D721Med (cell line): ENCODE measurements at regions not wholly inside any gene's neighbourhood (a gene's known extent, or its start where the extent isn't known, plus 50 kb on each side); places are given as distances from the start of the nearest gene placed in this dataset.

Experiments used
- DNase-seq: peaks from one replicate; pipeline ENCODE4 v3.0.0; 2011; ENCODE audit warnings: low spot score; ENCODE audit not compliant: insufficient read length
- FAIRE-seq: peaks from 2 replicates; lab custom pipeline; 2011; peaks lifted over from hg19 to GRCh38; lab: Jason Lieb, UNC
- CTCF ChIP-seq: IDR thresholded peaks from 2 replicates; pipeline ENCODE4 v1.5.1; 2012; ENCODE audit warnings: mild to moderate bottlenecking, control low read depth; ENCODE audit not compliant: insufficient read depth; ENCODE audit errors: missing control alignments

- TF ChIP-seq CTCF, result no peak
- DNase-seq, result no peak
- no peak for FAIRE-seq
Observed at GRCh38 chr5:171664489-171664888, 121.1 kb upstream of the SMIM23 start.

- TF ChIP-seq CTCF, result no peak
- FAIRE-seq, result no peak
- no peak for DNase-seq
Observed at GRCh38 chr5:171666815-171667214, 118.8 kb upstream of the SMIM23 start.

- no peak for TF ChIP-seq CTCF
- DNase-seq (no peak), FAIRE-seq (no peak)
Observed at GRCh38 chr5:171667341-171668096, 118.1 kb upstream of the SMIM23 start.

- FAIRE-seq (no peak), DNase-seq (no peak)
- no peak for TF ChIP-seq CTCF
Observed at GRCh38 chr5:171668097-171668412, 117.6 kb upstream of the SMIM23 start.

- TF ChIP-seq CTCF, result no peak
- no peak for FAIRE-seq
- no peak for DNase-seq
Observed at GRCh38 chr5:171669571-171669970, 116.0 kb upstream of the SMIM23 start.

- no peak for TF ChIP-seq CTCF
- FAIRE-seq (no peak), DNase-seq (no peak)
Observed at GRCh38 chr5:171672556-171672955, 113.1 kb upstream of the SMIM23 start.

GRCh38 chr5:171673328-171673727 lies 112.3 kb upstream of the SMIM23 start:
- FAIRE-seq (no peak), DNase-seq (no peak)
- no peak for TF ChIP-seq CTCF
